Activated CD4-positive, alpha-beta T cell treated with anti-CD3 and anti-CD28 coated beads for 4 hours (primary cell): ENCODE measurements at regions not wholly inside any gene's neighbourhood (a gene's known extent, or its start where the extent isn't known, plus 50 kb on each side); places are given as distances from the start of the nearest gene placed in this dataset.
"Not testable (repeated sequence)": the region's sequence is repeated elsewhere in the genome, so short reads cannot be mapped to it uniquely, and the experiment has no call there.

Source experiments
- DNase-seq, 2 donors: peaks; one replicate each; pipeline ENCODE4 v3.0.0-alpha.2; 2020

DNA sequence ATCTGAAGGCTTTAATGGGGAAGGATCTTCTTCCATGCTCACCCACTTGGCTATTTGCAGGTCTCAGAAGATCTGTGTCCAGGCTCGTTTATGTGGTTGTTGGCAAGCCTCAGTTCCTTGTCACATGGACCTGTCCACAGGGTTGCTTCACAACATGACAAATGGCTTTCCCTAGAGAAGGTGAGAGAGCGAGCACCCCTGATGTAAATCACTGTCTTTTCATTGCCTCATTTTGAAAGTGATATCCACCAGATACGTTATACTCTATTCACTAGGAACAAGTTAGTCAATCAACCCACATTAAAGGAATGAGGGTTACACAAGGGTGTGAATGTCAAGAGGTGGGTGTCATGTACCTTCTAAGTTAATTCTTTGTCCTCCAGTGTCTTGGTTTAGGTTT lies 433.3 kb downstream of the RPS6KC1 start:
- no peak for DNase-seq

DNA sequence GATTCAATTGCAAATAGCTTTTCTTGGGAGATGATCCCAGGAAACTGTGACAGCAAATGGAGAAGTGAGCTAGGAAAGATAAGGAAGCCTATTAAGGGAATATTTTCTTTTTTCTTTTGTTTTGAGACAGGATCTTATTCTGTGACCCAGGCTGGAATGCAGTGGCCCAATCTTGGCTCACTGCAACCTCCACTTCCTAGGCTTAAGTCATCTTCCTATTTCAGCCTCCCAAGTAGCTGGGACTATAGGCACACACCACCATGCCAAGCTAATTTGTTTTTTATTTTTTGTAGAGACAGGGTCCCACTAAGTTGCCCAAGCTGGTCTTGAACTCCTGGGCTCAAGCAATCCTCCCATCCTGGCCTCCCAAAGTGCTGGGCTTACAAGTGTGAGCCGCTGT lies 433.7 kb downstream of the RPS6KC1 start:
- no peak for DNase-seq

- DNase-seq, result no peak
Observed at GRCh38 chr1:213486488-213486887, 435.4 kb downstream of the RPS6KC1 start.

- DNase-seq, result no peak
Observed at GRCh38 chr1:213491468-213491867, 440.4 kb downstream of the RPS6KC1 start.

DNA sequence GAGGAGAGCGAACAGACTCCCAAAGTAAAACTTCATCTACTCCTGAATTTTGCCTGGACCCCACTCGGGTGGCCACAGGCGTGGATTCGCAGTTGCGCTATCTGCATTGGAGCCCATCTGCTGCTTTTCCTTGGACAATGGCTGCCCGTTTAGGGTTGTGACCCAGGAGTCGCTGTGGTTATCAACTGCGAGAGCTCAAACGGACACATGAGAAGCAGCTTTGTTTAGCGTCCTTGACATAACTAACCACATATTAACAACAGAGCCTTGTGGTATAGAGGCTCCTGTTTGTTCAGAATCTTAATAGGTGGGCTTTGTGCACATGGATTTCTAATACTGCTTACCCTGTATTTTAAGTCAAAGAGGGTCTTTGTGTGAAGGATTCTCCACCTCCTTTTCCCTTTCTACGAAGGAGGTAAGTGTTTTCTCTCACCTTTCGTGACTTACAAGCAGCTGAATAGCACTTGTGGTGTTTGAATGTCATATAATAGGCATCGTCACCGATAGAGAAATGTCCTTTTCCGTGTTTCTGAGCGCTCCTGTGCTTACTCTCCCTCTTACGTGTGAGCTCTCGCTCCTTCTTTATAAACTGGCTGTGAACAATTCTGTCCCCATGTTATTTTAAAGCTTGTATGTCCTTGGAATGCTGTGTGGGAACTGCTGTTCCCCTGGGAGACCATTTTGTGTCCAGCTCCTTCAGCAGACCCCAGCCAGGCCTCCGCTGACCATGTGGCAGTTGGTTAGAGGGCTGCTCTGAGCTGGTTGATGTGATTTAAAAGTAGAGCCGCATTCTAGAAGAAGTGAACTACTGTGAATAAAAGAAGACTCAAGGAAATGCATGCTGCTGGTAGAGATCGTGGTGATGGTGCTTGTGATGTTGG lies 441.4 kb downstream of the RPS6KC1 start:
- no peak for DNase-seq

GRCh38 chr1:213499444-213499843 lies 448.4 kb downstream of the RPS6KC1 start:
- DNase-seq, result no peak

GRCh38 chr1:213507472-213508223 lies 456.6 kb downstream of the RPS6KC1 start:
- no peak for DNase-seq

GRCh38 chr1:213511173-213511572 lies 460.1 kb downstream of the RPS6KC1 start:
- no peak for DNase-seq

GRCh38 chr1:213512316-213512715 lies 461.3 kb downstream of the RPS6KC1 start:
- DNase-seq, result no peak

- DNase-seq, result no peak
Observed at GRCh38 chr1:213513006-213513405, 462.0 kb downstream of the RPS6KC1 start.

- DNase-seq, result not testable (repeated sequence)
Observed at GRCh38 chr1:213514408-213515179, 463.6 kb downstream of the RPS6KC1 start.

DNA sequence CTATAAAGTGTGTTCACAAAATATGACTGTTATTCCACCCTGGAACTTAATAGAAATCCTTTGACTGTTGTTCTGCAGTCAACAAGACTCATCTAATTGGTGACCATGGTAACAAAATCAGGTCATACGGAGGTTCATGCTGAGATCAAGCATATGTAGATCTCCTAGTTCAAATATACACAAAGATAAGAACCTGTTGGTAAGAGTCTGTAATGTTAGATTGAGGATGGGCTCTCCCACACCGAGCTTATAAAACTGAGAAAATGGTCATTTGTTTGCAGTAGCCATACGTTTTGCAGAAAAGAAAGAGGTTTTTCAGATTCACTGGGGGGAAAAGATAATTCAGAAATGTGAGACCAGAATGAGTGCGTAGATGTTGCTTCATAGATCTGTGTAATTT lies 468.1 kb downstream of the RPS6KC1 start:
- DNase-seq, result no peak

DNA sequence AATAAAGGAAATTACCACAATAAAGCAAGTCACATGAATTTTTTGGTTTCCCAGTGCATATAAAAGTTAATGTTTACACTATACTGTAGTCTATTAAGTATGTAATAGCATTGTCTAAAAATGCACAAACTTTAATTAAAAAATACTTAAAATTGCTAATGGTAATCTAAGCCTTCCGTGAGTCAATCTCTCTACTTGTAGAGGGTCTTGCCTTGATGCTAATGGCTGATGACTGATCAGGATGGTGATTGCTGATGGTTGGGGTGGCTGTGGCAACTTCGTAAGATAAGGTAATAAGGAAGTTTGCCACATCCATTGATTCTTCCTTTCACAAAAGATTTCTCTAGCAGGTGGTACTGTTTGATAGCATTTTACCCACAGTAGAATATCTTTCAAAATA lies 466.6 kb upstream of the PROX1 start:
- DNase-seq, result no peak

DNA sequence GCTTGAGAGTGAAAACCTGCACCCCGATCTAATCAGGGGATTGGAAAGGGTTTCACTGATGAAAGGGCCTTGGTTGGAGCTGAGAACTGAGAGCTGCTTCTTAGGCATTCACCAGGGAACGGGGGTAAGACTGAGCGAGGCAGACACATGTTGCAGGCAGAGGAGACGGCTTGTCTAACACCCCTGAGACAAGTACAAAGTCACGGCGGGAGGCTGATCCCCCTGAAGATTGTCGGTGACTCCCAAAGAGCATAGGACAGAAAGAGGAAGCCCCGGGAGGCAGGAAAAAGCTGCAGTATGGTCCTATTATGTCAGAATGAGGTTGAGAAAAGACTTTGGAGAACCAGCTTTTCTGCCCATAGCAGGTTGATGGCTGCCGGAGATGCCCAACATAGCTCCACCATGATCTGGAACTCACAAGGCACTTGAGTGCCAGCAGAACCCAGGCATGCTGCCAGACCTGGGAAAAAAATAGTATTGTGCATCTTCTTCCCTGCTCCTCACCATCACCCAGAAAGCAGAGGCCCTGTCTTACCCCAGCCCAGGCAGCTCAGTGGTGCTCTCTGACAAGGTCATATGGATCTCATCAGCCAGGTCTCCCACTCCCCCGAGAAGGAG lies 463.9 kb upstream of the PROX1 start:
- no peak for DNase-seq

- DNase-seq, result no peak
Observed at GRCh38 chr1:213526306-213526705, 461.5 kb upstream of the PROX1 start.

DNA sequence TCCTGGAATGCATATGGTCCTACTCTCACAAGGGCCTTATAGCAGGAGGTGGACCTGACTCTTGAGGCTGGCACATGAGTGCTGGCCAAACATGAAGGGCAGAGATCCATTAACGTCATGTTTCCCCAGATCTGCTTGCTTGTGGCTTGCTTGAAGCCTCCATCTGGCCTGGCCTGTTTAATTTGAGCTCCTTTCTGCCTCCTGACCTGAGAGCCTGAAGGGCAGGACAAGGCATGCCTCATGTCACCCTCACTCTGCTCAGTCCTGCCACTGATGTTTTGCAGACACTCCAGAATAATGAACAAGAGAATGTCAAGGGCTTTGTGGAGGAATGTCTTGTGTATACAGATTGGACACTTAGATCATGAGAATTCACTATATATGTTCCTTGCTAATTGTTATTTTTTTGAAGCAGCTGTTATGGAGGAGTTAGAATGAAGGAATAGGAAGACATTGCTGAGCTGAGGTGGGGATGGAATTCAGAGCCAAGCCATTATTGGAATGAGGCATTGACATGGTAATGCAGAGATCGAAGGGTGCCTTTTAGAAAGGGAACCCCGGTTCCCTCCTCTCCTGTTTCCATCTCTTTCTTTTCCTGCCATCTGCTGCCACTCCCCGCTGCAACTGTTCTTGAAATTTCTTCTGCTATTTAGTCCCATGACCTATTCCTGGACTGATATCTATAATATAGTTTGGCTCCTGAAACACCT lies 457.0 kb upstream of the PROX1 start:
- DNase-seq, result no peak

GRCh38 chr1:213531369-213532310 lies 456.1 kb upstream of the PROX1 start:
- DNase-seq, result no peak

- DNase-seq, result no peak
Observed at GRCh38 chr1:213533125-213533524, 454.6 kb upstream of the PROX1 start.

DNA sequence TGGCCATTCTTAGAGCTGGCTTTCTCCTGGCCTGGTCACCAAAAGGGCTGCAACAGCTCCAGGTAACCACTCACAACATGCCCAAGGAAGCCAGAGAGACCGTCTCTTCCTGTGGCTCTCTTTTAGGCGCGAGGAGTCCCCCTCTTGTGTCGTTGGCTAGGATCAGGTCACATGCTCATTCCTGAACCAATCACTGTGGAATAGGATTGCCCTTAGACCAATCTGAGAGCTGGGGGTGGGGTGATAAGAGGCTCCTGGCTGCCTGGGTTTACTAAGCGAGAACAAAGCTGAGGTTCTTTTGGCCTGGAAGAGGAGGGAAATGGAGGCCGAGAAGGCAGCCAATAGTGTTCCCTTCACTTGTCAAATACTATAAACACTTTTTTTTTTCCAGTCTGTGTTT lies 452.1 kb upstream of the PROX1 start:
- no peak for DNase-seq

DNA sequence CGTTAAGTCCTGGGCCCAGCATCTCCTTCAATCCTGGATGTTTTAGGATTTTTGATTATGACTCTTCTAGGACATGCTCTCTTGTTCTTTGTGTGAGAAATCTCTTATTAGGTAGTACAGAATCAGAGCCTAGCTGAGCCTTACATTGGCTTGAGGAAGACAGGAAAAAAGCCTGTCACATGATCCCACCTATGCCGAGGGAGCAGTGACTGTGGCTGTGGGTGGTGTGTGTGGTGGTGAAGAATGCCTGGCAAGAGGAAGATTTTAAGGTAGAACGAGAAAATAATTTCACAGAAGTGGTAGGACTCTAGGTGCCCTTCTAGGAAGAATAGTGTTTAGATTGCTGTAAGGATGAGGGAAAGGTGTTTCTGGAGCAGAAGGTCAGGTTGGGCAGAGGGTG lies 449.5 kb upstream of the PROX1 start:
- DNase-seq, result no peak

- DNase-seq, result no peak
Observed at GRCh38 chr1:213539464-213539863, 448.3 kb upstream of the PROX1 start.
